SHP77 treated with DMSO at 0.1 percent for 48 hours (cell line): ENCODE measurements at regions not wholly inside any gene's neighbourhood (a gene's known extent, or its start where the extent isn't known, plus 50 kb on each side); places are given as distances from the start of the nearest gene placed in this dataset.
"Not testable (repeated sequence)": the region's sequence is repeated elsewhere in the genome, so short reads cannot be mapped to it uniquely, and the experiment has no call there.

Experiments
- DNase-seq: peaks from one replicate; lab custom pipeline; 2025; lab: John Stamatoyannopoulos, UW

GRCh38 chr2:240374085-240374907, 61.2 kb upstream of the GPC1 start:
- no peak for DNase-seq

- no peak for DNase-seq
Measured at GRCh38 chr2:240375024-240375645, 60.3 kb upstream of the GPC1 start.

GRCh38 chr2:240376739-240377138, 58.7 kb upstream of the GPC1 start:
- DNase-seq, result no peak

GRCh38 chr2:240377366-240377765, 58.1 kb upstream of the GPC1 start:
- no peak for DNase-seq

- DNase-seq, result no peak
Measured at GRCh38 chr2:240379089-240379636, 56.3 kb upstream of the GPC1 start.

- no peak for DNase-seq
Measured at GRCh38 chr2:240383099-240383758, 52.2 kb upstream of the GPC1 start.

- no peak for DNase-seq
Measured at GRCh38 chr2:240383871-240384700, 51.4 kb upstream of the GPC1 start.

- no peak for DNase-seq
Measured at GRCh38 chr2:240384711-240385450, 50.6 kb upstream of the GPC1 start.

GRCh38 chr2:240385451-240386161, 49.9 kb upstream of the GPC1 start:
- not testable (repeated sequence) for DNase-seq
